DMS53 treated with DMSO at 0.1 percent for 48 hours (cell line): ENCODE measurements at regions not wholly inside any gene's neighbourhood (a gene's known extent, or its start where the extent isn't known, plus 50 kb on each side); places are given as distances from the start of the nearest gene placed in this dataset.
"Not testable (repeated sequence)": the region's sequence is repeated elsewhere in the genome, so short reads cannot be mapped to it uniquely, and the experiment has no call there.

Experiments used
- DNase-seq: peaks from one replicate; lab custom pipeline; 2025; ENCODE audit not compliant: unreplicated experiment; lab: John Stamatoyannopoulos, UW

DNA sequence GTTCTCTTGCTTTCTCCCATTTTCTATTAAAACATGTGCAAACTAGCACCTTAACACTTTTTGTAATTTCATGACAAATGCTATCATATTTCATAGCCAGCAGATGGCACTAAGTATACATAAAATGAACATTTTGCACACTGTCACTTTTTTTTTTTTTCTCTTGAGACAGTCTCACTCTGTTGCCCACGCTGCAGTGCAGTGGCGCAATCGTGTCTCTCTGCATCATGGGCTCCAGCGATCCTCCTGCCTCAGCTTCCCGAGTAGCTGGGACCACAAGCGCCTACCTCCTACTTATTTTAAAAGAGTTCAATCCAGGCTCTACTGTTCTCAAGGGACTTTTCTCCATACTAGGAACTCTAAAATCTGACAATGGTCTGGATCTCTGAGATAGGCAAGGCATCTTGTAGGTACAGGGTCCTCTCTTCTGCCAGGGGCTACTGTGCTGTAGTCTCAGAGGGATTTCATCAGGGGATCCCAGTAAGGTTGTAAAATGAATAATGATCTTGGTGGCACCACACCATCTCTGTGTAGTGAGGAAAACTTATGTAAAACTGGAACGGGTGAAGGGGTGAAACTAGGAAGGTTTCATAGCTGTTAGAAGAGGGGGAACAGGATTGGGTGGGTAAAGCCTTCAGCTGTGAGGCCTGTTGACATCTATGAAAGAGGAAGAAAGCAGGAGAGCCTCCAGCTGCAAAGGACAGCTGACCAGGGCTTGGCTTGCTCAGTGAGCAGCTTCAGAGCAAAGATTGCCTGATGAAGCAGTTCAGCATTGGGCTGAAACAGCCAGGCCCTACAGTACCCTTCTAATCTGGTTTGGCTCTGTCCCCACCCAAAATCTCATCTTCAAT is 196.9 kb downstream of the AVL9 start:
- peak; percentile 31 for DNase-seq

DNA sequence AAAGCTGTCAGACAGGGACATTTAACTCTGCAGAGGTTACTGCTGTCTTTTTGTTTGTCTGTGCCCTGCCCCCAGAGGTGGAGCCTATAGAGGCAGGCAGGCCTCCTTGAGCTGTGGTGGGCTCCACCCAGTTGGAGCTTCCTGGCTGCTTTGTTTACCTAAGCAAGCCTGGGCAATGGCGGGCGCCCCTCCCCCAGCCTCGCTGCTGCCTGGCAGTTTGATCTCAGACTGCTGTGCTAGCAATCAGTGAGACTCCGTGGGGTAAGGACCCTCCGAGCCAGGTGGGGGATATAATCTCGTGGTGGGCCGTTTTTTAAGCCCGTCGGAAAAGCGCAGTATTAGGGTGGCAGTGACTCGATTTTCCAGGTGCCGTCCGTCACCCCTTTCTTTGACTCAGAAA is 192.8 kb downstream of the AVL9 start:
- not testable (repeated sequence) for DNase-seq

DNA sequence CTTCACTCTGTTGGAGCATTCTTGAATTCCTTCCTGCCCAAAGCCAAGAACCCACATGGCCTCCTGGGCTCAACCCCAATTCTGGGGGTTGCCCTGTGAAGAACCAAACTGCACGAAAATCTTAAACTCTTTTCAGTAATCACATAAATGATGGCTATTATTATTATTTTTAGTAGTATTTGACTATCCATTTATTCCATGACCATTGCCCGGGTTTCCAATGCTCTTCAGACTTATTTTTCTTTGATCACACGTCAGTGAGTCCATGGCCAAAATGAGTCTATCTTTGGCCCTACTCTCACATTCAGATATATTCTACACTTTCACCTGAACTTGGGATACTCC is 185.9 kb downstream of the AVL9 start:
- DNase-seq = no peak

DNA sequence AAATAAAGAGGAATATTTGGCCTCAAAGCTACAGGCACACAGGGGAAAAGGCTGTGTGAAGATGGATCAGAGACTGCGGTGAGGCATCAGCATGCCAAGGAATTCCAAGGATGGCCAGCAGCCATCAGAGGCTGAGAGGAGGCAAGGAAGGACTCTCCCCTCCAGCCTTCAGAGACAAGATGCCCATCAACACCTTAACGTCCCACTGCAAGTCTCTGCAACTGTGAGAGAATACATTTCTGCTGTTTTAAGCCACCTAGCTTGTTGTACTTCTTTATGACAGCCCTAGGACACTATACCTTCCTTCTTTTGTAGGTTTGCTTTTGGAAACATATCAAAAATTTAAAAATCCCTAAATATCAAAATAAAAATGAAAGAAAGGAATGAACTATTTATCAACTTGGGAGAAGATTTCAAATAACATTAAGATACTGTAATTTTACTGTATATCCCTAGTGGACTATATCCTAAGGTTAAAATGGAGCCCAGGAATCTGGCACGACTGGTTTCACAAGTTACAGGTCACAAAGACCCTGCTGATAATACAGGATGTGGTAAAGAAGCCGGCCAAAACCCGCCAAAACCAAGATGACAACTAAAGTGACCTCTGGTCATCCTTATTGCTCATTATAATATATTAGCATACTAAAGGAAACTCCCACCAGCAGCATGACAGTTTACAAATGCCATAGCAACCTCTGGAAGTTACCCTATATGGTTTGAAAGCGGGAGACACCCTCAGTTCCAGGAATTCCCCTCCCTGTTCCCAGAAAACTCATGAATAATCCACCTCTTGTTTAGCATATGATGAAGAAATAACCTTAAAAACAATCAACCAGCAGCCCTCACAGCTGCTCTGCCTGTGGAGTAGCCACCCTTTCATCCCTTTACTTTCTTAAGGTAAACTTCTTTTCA is 185.2 kb downstream of the AVL9 start:
- peak; percentile 82 for DNase-seq

- no peak for DNase-seq
Measured at GRCh38 chr7:32679192-32679591, 183.9 kb downstream of the AVL9 start.

DNA sequence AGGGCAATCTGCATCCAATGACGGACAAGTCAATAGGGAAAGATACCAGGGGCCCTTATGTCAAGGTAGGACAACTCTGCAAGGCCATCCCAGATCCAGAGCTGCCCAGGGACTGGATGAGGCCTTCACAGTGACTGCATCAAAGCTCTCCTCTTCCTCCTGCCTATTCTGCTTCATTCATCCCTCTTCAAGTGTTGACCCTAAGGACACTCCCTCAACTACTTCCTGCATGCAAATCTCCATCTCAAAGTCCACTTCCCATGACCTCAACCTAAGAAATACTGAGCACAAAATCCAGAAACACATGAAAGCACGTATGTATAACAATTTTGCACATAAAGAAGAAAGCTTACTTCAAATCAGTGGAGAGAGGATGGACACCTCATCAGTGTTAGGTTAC is 182.3 kb downstream of the AVL9 start:
- DNase-seq = no peak

- no peak for DNase-seq
Measured at GRCh38 chr7:32676249-32676941, 181.1 kb downstream of the AVL9 start.

- DNase-seq = peak; percentile 15
Measured at GRCh38 chr7:32673275-32673983, 178.1 kb downstream of the AVL9 start.

- DNase-seq = peak; percentile 97
Measured at GRCh38 chr7:32670110-32671025, 175.1 kb downstream of the AVL9 start.

- DNase-seq = peak; percentile 92
Measured at GRCh38 chr7:32669173-32669870, 174.0 kb downstream of the AVL9 start.

DNA sequence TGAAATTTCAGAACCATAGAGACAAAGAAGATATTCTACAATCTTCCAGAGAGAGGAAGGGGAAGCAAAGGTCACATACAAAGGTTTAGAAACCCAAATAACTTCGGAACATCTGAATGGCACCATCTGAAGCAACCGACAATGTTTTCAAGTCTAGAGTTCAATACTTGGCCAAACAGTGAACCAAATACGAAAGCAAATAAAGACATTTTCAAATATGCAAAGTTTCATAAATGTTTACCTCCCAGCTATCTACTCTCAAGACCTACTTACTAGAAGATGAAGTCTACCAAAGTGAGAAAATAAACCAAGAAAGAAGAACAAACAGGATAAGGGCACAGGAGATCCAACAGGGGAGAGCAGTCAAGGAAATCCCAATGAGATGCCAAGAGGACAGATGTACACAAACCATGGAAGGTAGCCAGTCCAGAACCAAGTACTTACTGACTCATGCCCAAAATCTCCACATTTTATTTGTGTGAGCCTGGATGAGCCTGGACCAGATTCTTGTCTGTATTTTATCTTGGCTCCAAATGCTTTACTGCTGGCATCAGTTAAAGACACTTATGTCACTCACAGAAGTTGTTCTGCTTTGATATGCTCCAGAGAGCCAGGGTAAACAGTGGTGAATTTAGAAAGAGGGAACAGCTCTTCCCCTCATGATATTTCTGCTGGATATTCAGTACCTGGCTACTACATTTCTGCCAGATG is 173.3 kb downstream of the AVL9 start:
- DNase-seq = not testable (repeated sequence)

- not testable (repeated sequence) for DNase-seq
Measured at GRCh38 chr7:32667586-32667985, 172.3 kb downstream of the AVL9 start.

DNA sequence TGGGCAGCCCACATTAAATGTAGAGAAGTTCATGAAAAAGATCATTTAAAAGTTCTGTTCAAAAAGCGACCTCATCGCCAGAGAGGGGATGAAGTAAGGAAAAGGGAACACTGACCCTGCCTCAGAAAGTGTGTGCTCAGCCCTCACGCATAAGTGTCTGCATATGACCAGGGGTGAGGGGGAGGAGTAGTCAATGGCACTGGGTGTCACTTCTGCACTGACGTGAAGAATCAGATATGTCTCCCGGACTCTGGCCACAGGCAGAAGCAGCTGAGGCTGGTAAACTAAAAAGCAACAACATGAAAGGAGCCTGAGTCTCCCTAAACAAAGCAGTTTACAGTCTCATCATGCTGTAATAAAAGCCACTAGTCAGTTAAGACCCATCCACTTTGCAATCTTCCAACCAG is 168.5 kb downstream of the AVL9 start:
- DNase-seq = not testable (repeated sequence)

DNA sequence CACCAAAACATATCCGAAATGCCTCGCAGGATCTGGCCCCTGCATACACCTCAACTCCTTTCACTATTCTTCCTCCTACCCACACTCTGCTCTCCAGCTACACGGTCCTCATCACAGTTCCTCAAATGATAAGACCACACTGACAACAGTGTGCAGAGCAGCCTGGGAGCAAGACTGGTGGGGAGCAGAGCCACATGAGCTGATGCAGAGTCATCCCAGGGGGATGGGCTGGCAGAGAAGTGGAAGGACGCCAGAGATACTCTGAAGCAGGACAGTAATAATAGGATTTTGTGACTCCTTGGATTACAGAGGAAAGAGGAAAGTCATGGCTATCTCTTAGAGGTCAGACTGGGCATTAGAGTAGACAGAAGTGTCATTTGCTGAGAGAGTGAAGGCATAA is 167.2 kb downstream of the AVL9 start:
- not testable (repeated sequence) for DNase-seq

GRCh38 chr7:32661929-32662328 is 166.6 kb downstream of the AVL9 start:
- no peak for DNase-seq

DNA sequence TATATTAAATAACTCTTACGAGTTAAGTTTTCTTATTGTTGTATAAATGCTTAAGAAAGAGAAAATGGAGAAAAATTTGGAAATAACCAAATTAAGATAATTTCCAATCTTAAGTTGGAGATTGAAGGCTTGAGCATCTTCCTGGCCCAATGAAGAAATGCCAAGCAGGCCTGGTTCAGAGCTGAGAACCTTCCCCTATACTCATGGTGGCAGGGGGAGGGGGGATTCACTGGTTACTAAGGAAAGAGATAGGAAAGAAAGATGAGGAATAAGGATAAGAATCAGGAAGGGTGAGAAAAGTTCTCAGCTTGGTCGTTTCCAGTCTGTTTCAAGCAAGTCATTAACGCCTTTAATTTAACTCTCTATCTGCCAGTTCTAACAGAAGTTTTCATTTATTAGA is 166.2 kb downstream of the AVL9 start:
- no peak for DNase-seq

DNA sequence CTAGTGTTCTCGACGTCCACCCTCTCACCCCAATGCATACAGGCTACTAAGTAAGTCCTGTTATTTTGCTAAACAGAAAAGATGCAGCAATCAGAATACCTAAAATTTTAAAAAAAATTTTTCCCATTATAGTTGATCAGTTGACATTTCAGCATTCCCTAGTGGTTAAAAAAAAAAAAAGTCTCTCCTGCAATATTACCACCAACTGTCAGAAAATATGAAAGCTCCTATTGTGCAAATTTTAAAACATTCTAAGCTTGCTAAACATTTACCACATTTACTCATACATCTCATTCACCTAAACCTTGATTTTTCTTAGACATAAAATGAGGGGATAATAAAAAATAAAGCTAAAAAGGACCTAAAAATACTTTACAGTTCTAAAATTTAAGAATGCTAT is 165.6 kb downstream of the AVL9 start:
- DNase-seq = no peak

- no peak for DNase-seq
Measured at GRCh38 chr7:32659853-32660252, 164.6 kb downstream of the AVL9 start.

- no peak for DNase-seq
Measured at GRCh38 chr7:32658467-32658869, 163.2 kb downstream of the AVL9 start.
